HepG2 (cell line): ENCODE measurements at regions not wholly inside any gene's neighbourhood (a gene's known extent, or its start where the extent isn't known, plus 50 kb on each side); places are given as distances from the start of the nearest gene placed in this dataset.

Source experiments
- ATAC-seq: fragments of 200-7000 bp; cut with Tn5 transposase; 3 replicates; pipeline ENCODE4 v1.9.1; 2020; ENCODE audit warnings: mild to moderate bottlenecking, moderate library complexity
- BruUV-seq: library from RNA; stranded (reverse); fragments of 400-500 nt; replicated peaks from 2 replicates; lab custom pipeline; 2021; lab: Mats Ljungman, UMichigan
- CTCF ChIA-PET: fragments of 300-600 bp; formaldehyde crosslinking; extraction: SDS; loops from one replicate; lab custom pipeline; 2021; ENCODE audit warnings: low total read pairs, inconsistent platforms, low intra/inter-chr PET ratio; lab: Yijun Ruan, JAX
- POLR2A ChIA-PET: fragments of 350-600 bp; sonication (Branson Sonifier 250); formaldehyde crosslinking; loops from one replicate; lab custom pipeline; 2020; ENCODE audit warnings: antibody characterized with exemption, inconsistent platforms; lab: Yijun Ruan, JAX
- DNase-seq: peaks from one replicate; pipeline ENCODE4 v3.0.0-alpha.2; 2015; ENCODE audit warnings: low spot score
- FAIRE-seq: peaks from 3 replicates; lab custom pipeline; 2011; peaks lifted over from hg19 to GRCh38; lab: Jason Lieb, UNC
- H2AFZ ChIP-seq: one replicate; pipeline ENCODE4 v1.6.1; 2011; ENCODE audit warnings: low read length, inconsistent platforms
- H3K27ac ChIP-seq: fragments of 300-600 bp; 3 replicates; pipeline ENCODE4 v1.8.0; 2011; ENCODE audit warnings: mixed run types, mild to moderate bottlenecking, mixed read lengths, low read length, inconsistent platforms; ENCODE audit not compliant: insufficient read depth; ENCODE audit errors: extremely low read length
- H3K27me3 ChIP-seq, 2 experiments: fragments of 200-600 bp in 1 of 2; 2 replicates in 1 of 2; 3 replicates in 1 of 2; pipeline versions ENCODE4 v1.6.0 to v1.8.0; 2011; ENCODE audit warnings: low read length in 2 of 2, mild to moderate bottlenecking in 2 of 2, moderate library complexity in 2 of 2, inconsistent platforms in 1 of 2; ENCODE audit not compliant: insufficient read depth in 2 of 2, control insufficient read depth in 1 of 2
- H3K36me3 ChIP-seq, 2 experiments: fragments of 200-600 bp in 1 of 2; replicated peaks in 1 of 2; 2 replicates in 1 of 2; 3 replicates in 1 of 2; pipeline versions ENCODE4 v1.5.1 to v1.8.0; 2011; ENCODE audit warnings: low read length in 2 of 2, inconsistent platforms in 1 of 2; ENCODE audit not compliant: insufficient read depth in 2 of 2, control insufficient read depth in 1 of 2
- H3K4me1 ChIP-seq: 2 replicates; pipeline ENCODE4 v1.5.1; 2012; ENCODE audit warnings: low read length, inconsistent platforms; ENCODE audit not compliant: insufficient read depth
- H3K4me2 ChIP-seq: 2 replicates; pipeline ENCODE4 v1.6.0; 2011; ENCODE audit warnings: low read depth, low read length, inconsistent platforms
- H3K4me3 ChIP-seq, 3 experiments: fragments of 200-600 bp in 1 of 3; sonication (generic), shearing (Covaris generic) in 1 of 3; replicated peaks in 1 of 3; 2 replicates each; pipeline ENCODE4 v1.5.1; 2011 to 2016; ENCODE audit warnings: low read length in 3 of 3, inconsistent platforms in 2 of 3, low read depth in 2 of 3, mild to moderate bottlenecking in 2 of 3, control low read depth in 1 of 3, mixed read lengths in 1 of 3; ENCODE audit not compliant: insufficient read depth in 1 of 3
- H3K79me2 ChIP-seq: one replicate; pipeline ENCODE4 v1.6.1; 2011; ENCODE audit warnings: low read length, inconsistent platforms; ENCODE audit not compliant: insufficient read depth
- H3K9ac ChIP-seq: 2 replicates; pipeline ENCODE4 v1.6.0; 2011; ENCODE audit warnings: mild to moderate bottlenecking, low read depth, low read length, inconsistent platforms; ENCODE audit not compliant: insufficient read depth
- H3K9me3 ChIP-seq: 2 replicates; pipeline ENCODE4 v1.5.1; 2012; ENCODE audit warnings: mild to moderate bottlenecking, low read length
- H4K20me1 ChIP-seq: 2 replicates; pipeline ENCODE4 v1.6.0; 2011; ENCODE audit warnings: inconsistent platforms, mild to moderate bottlenecking, low read length, moderate library complexity; ENCODE audit not compliant: insufficient read depth
- FLYWCH1 ChIP-seq: sonication (generic); formaldehyde crosslinking; IDR thresholded peaks from 2 replicates; pipeline ENCODE4 v1.8.1; 2023; ENCODE audit warnings: mild to moderate bottlenecking, missing genetic modification reagents
- FOXJ3 ChIP-seq: sonication (generic); formaldehyde crosslinking; IDR thresholded peaks from 2 replicates; pipeline ENCODE4 v1.4.0; 2020; ENCODE audit warnings: missing genetic modification reagents, mild to moderate bottlenecking, borderline replicate concordance
- HDAC2 ChIP-seq: sonication (generic); formaldehyde crosslinking; IDR thresholded peaks from 2 replicates; pipeline ENCODE4 v1.4.0; 2020; ENCODE audit warnings: missing genetic modification reagents
- HMGA1 ChIP-seq: sonication (generic); formaldehyde crosslinking; conservative IDR thresholded peaks from 2 replicates; pipeline ENCODE4 v1.4.0; 2020; ENCODE audit warnings: missing genetic modification reagents
- SIN3A ChIP-seq: IDR thresholded peaks from 2 replicates; pipeline ENCODE4 v1.6.1; 2011; ENCODE audit warnings: low read depth, mild to moderate bottlenecking, control low read depth, low read length, borderline replicate concordance
- ZNF280B ChIP-seq: sonication (generic); formaldehyde crosslinking; IDR thresholded peaks from 2 replicates; pipeline ENCODE4 v1.5.0; 2020; ENCODE audit warnings: missing genetic modification reagents, mild to moderate bottlenecking, borderline replicate concordance
- WGBS: methylation state at CpG from one replicate; pipeline ENCODE4 v1.1.6; 2017; ENCODE audit warnings: low lambda C conversion rate; 5-methylcytosine and 5-hydroxymethylcytosine counted together
- in situ Hi-C: cut with HindIII; loops from 2 replicates; pipeline ENCODE4 v1.10.0; 2017; ENCODE audit warnings: low pct_unique_long_range_greater_than_20kb; ENCODE audit not compliant: extremely low pct_ligation_motif_present
- intact Hi-C: fragments of 100-400 bp; cut with micrococcal nuclease; formaldehyde crosslinking; loops from one replicate; pipeline ENCODE4 v1.10.0; 2022; ENCODE audit not compliant: unreplicated experiment
- TF ChIP-seq, protein P1 (sequence below): sonication (generic); formaldehyde crosslinking; IDR thresholded peaks from 2 replicates; pipeline ENCODE4 v1.5.1; 2020; ENCODE audit warnings: mild to moderate bottlenecking, missing genetic modification reagents, moderate library complexity
- TF ChIP-seq, protein P2 (sequence below), 2 experiments: sonication (generic) in 1 of 2; formaldehyde crosslinking in 1 of 2; IDR thresholded peaks; 2 replicates each; pipeline versions ENCODE4 v1.5.1 to v1.6.1; 2011 to 2020; ENCODE audit warnings: borderline replicate concordance in 1 of 2, low read depth in 1 of 2, low read length in 1 of 2, mild to moderate bottlenecking in 1 of 2, missing genetic modification reagents in 1 of 2, moderate library complexity in 1 of 2
- TF ChIP-seq, protein P3 (sequence below): IDR thresholded peaks from 2 replicates; pipeline ENCODE4 v1.6.1; 2016; ENCODE audit warnings: low read depth, control low read depth

DNA sequence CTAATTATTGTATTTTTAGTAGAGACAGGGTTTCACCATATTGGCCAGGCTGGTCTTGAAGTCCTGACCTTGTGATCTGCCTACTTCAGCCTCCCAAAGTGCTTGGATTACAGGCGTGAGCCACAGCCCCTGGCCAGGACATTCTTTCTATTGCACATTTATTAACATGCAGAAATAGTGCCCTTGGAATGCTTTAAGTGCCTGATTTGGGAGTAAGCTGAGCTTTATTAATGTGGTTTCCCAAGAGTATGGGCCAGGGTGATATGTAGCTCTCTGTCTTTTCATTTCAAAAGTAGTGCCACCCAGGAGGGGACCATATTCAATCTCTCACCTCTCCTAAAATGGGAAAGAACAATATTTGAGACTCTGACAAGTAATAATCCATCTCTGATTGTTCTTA, 970.7 kb downstream of the KCNMA1 start:
- Histone ChIP-seq H3K4me1 (no peaks in the 10 kb centered on the region), H3K36me3 (no peaks in the 10 kb centered on the region), H3K27me3 (no peaks in the 10 kb centered on the region; a peak in 1 of 5 replicates), H3K79me2 (no peaks in the 10 kb centered on the region), H3K9me3 (no peaks in the 10 kb centered on the region), H3K9ac (no peak overlapping the region), H3K27ac (no peak overlapping the region), H2AFZ (no peak overlapping the region), H3K4me2 (no peak overlapping the region), H4K20me1 (no peaks in the 10 kb centered on the region), H3K4me3 (no peak overlapping the region)
- in situ Hi-C loops = no loop called here
- ChIA-PET POLR2A (no interaction called here), CTCF (no interaction called here)
- ATAC-seq (no peak), FAIRE-seq (no peak), DNase-seq (no peak)
- WGBS = 0% methylated on average over 1 of the region's 1 CpG
- intact Hi-C loops = no loop called here
- BruUV-seq = no TSS peak
- TF ChIP-seq FLYWCH1 (CRISPR knock-in tag) (no peak), SIN3A (no peak), ZNF280B (no peak), HMGA1 (CRISPR knock-in tag) (no peak), FOXJ3 (CRISPR knock-in tag) (no peak), HDAC2 (no peak)
- TF ChIP-seq, protein P1, sequence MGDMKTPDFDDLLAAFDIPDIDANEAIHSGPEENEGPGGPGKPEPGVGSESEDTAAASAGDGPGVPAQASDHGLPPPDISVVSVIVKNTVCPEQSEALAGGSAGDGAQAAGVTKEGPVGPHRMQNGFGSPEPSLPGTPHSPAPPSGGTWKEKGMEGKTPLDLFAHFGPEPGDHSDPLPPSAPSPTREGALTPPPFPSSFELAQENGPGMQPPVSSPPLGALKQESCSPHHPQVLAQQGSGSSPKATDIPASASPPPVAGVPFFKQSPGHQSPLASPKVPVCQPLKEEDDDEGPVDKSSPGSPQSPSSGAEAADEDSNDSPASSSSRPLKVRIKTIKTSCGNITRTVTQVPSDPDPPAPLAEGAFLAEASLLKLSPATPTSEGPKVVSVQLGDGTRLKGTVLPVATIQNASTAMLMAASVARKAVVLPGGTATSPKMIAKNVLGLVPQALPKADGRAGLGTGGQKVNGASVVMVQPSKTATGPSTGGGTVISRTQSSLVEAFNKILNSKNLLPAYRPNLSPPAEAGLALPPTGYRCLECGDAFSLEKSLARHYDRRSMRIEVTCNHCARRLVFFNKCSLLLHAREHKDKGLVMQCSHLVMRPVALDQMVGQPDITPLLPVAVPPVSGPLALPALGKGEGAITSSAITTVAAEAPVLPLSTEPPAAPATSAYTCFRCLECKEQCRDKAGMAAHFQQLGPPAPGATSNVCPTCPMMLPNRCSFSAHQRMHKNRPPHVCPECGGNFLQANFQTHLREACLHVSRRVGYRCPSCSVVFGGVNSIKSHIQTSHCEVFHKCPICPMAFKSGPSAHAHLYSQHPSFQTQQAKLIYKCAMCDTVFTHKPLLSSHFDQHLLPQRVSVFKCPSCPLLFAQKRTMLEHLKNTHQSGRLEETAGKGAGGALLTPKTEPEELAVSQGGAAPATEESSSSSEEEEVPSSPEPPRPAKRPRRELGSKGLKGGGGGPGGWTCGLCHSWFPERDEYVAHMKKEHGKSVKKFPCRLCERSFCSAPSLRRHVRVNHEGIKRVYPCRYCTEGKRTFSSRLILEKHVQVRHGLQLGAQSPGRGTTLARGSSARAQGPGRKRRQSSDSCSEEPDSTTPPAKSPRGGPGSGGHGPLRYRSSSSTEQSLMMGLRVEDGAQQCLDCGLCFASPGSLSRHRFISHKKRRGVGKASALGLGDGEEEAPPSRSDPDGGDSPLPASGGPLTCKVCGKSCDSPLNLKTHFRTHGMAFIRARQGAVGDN = no peak
- TF ChIP-seq, protein P2, sequence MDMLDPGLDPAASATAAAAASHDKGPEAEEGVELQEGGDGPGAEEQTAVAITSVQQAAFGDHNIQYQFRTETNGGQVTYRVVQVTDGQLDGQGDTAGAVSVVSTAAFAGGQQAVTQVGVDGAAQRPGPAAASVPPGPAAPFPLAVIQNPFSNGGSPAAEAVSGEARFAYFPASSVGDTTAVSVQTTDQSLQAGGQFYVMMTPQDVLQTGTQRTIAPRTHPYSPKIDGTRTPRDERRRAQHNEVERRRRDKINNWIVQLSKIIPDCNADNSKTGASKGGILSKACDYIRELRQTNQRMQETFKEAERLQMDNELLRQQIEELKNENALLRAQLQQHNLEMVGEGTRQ (IDR thresholded peaks at IDR 0.05; ENCODE audit: low read depth, low read length) = no peak
- TF ChIP-seq, protein P2 (CRISPR knock-in tag; IDR thresholded peaks at IDR 0.05; ENCODE audit: borderline replicate concordance) = no peak
- TF ChIP-seq, protein P3, sequence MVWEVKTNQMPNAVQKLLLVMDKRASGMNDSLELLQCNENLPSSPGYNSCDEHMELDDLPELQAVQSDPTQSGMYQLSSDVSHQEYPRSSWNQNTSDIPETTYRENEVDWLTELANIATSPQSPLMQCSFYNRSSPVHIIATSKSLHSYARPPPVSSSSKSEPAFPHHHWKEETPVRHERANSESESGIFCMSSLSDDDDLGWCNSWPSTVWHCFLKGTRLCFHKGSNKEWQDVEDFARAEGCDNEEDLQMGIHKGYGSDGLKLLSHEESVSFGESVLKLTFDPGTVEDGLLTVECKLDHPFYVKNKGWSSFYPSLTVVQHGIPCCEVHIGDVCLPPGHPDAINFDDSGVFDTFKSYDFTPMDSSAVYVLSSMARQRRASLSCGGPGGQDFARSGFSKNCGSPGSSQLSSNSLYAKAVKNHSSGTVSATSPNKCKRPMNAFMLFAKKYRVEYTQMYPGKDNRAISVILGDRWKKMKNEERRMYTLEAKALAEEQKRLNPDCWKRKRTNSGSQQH (CRISPR knock-in tag) = no peak
